Osteoblast (primary cell): ENCODE measurements at regions not wholly inside any gene's neighbourhood (a gene's known extent, or its start where the extent isn't known, plus 50 kb on each side); places are given as distances from the start of the nearest gene placed in this dataset.
"Not testable (repeated sequence)": the region's sequence is repeated elsewhere in the genome, so short reads cannot be mapped to it uniquely, and the experiment has no call there.

ENCODE experiments used
- DNase-seq: peaks from one replicate; pipeline ENCODE4 v3.0.0; 2011; ENCODE audit warnings: low spot score, mixed read lengths; ENCODE audit not compliant: insufficient read length; ENCODE audit errors: missing footprints
- H2AFZ ChIP-seq: 2 replicates; pipeline ENCODE4 v1.6.0; 2011; ENCODE audit warnings: mild to moderate bottlenecking, low read length
- H3K27ac ChIP-seq: 2 replicates; pipeline ENCODE4 v1.5.1; 2011; ENCODE audit warnings: mild to moderate bottlenecking, low read depth, low read length, moderate library complexity
- H3K27me3 ChIP-seq: 2 replicates; pipeline ENCODE4 v1.6.0; 2012; ENCODE audit warnings: mild to moderate bottlenecking, control low read depth, inconsistent platforms, low read length, moderate library complexity; ENCODE audit not compliant: insufficient read depth
- H3K36me3 ChIP-seq: 2 replicates; pipeline ENCODE4 v1.5.1; 2011; ENCODE audit warnings: mild to moderate bottlenecking, low read length, control low read depth, moderate library complexity; ENCODE audit not compliant: insufficient read depth
- H3K4me1 ChIP-seq: 2 replicates; pipeline ENCODE4 v1.5.1; 2011; ENCODE audit warnings: mild to moderate bottlenecking, low read length, control low read depth, moderate library complexity; ENCODE audit not compliant: insufficient read depth
- H3K4me2 ChIP-seq: 2 replicates; pipeline ENCODE4 v1.6.0; 2011; ENCODE audit warnings: mild to moderate bottlenecking, low read length; ENCODE audit not compliant: insufficient read depth
- H3K4me3 ChIP-seq: fragments of 200-600 bp; sonication (generic); 3 replicates; pipeline ENCODE4 v1.5.1; 2012; ENCODE audit warnings: mild to moderate bottlenecking, low read length, inconsistent platforms; ENCODE audit not compliant: insufficient read depth
- H3K79me2 ChIP-seq: 2 replicates; pipeline ENCODE4 v1.6.0; 2012; ENCODE audit warnings: mild to moderate bottlenecking, low read length, control low read depth, inconsistent platforms; ENCODE audit not compliant: insufficient read depth
- H3K9me3 ChIP-seq: 2 replicates; pipeline ENCODE4 v1.5.1; 2011; ENCODE audit warnings: low read depth, low read length, control low read depth
- H4K20me1 ChIP-seq: 2 replicates; pipeline ENCODE4 v1.6.0; 2012; ENCODE audit warnings: mild to moderate bottlenecking, low read length, control low read depth; ENCODE audit not compliant: insufficient read depth
- TF ChIP-seq, protein P1 (sequence below): IDR thresholded peaks from 2 replicates; pipeline ENCODE4 v1.5.1; 2011; ENCODE audit warnings: mild to moderate bottlenecking, low read depth, low read length, moderate library complexity; ENCODE audit errors: extremely low read depth

DNA sequence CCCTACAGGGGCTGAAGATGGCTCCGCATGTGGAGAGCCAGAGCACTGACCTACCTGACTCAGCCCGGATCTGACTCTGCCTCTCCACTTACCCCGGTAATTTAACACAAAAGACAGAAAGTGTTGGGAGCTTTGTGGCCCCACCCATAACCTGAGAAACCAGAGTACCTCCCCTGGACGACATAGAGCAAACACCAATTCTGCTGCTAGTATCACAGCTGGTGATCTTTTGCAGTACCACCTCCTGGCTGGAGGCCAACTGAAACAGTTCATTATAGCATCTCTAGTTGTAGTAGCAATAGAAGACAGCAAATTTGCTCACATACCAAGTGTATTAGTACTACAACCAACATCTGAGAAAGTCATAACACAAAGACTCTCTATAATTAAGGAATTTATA is 443.9 kb downstream of the KLHL4 start:
- Histone ChIP-seq H3K36me3 (no peaks in the 10 kb centered on the region), H3K4me1 (no peaks in the 10 kb centered on the region), H2AFZ (no peak overlapping the region), H3K9me3 (no peaks in the 10 kb centered on the region), H3K27me3 (no peaks in the 10 kb centered on the region), H3K4me2 (no peak overlapping the region), H3K27ac (no peak overlapping the region), H3K4me3 (no peak overlapping the region), H3K79me2 (no peaks in the 10 kb centered on the region), H4K20me1 (no peaks in the 10 kb centered on the region)
- DNase-seq: no peak
- TF ChIP-seq, protein P1, sequence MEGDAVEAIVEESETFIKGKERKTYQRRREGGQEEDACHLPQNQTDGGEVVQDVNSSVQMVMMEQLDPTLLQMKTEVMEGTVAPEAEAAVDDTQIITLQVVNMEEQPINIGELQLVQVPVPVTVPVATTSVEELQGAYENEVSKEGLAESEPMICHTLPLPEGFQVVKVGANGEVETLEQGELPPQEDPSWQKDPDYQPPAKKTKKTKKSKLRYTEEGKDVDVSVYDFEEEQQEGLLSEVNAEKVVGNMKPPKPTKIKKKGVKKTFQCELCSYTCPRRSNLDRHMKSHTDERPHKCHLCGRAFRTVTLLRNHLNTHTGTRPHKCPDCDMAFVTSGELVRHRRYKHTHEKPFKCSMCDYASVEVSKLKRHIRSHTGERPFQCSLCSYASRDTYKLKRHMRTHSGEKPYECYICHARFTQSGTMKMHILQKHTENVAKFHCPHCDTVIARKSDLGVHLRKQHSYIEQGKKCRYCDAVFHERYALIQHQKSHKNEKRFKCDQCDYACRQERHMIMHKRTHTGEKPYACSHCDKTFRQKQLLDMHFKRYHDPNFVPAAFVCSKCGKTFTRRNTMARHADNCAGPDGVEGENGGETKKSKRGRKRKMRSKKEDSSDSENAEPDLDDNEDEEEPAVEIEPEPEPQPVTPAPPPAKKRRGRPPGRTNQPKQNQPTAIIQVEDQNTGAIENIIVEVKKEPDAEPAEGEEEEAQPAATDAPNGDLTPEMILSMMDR: no peak

DNA sequence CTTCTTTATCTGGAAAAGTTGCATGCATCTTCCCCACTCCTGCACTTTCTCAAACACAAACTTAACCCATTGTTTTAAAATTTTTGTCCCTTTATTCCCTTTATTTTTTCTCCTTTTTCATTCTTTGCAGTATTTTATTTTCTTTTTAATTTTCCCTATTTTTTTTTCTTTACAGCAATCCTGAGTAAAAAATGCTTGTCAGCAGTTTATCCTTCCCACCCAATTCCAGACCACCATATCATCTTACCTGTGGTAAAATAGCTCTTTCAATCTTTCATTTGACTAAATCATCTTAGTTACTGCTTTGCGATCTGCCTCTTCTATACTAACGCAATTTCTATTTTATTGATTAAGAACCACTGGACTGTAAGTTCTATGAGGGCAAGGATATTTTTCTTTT is 450.5 kb downstream of the KLHL4 start:
- TF ChIP-seq, protein P1: no peak
- H3K4me2 ChIP-seq: no peak overlapping the region
- H3K4me1 ChIP-seq: no peaks in the 10 kb centered on the region

DNA sequence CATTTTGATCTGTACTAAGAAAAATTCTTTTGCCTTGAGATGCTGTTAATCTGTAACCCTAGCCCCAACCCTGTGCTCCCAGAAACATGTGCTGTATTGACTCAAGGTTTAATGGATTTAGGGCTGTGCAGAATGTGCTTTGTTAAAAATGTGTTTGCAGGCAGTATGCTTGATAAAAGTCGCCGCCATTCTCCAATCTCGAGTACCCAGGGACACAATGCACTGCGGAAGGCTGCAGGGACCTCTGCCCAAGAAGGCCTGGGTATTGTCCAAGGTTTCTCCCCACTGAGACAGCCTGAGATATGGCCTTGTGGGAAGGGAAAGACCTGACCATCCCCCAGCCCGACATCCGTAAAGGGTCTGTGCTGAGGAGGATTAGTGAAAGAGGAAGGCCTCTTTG is 454.5 kb downstream of the KLHL4 start:
- not testable (repeated sequence) for H3K4me3 ChIP-seq, H3K4me2 ChIP-seq, DNase-seq, H3K4me1 ChIP-seq, H3K27ac ChIP-seq, H3K36me3 ChIP-seq, H2AFZ ChIP-seq, H4K20me1 ChIP-seq, H3K9me3 ChIP-seq, H3K79me2 ChIP-seq, H3K27me3 ChIP-seq

More for the DNA sequence above, 450.5 kb downstream of the KLHL4 start:
- H2AFZ ChIP-seq: no peak overlapping the region
- H3K36me3 ChIP-seq: no peaks in the 10 kb centered on the region
- DNase-seq: no peak
- no peaks in the 10 kb centered on the region for H4K20me1 ChIP-seq
- H3K9me3 ChIP-seq: peaks cover under 1% of the 10 kb centered on the region
- no peak overlapping the region for H3K27ac ChIP-seq
- no peaks in the 10 kb centered on the region for H3K27me3 ChIP-seq
- H3K4me3 ChIP-seq: no peak overlapping the region
- H3K79me2 ChIP-seq: no peaks in the 10 kb centered on the region

DNA sequence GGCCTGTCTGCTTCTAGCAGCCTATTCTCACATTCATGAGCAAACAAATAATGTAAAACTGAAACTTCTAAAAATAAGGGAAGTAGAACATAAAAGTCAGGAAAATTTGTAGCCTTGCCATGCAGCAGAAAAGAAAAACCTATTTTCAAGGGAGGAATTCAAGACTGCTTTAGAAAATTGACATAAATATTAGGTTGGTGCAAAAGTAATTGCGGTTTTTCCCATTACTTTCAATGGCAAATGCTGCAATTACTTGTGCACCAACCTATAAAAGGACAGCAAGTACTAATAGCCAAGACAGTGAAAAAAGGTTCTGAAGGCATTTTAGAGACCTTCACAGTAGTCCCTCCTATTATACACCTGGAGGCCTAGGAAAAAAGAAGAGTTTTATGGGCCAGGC is 457.8 kb downstream of the KLHL4 start:
- Histone ChIP-seq H3K4me3 (no peak overlapping the region), H2AFZ (no peak overlapping the region), H3K9me3 (peaks cover 4% of the 10 kb centered on the region), H3K27me3 (no peaks in the 10 kb centered on the region), H3K4me1 (no peaks in the 10 kb centered on the region), H4K20me1 (no peaks in the 10 kb centered on the region), H3K4me2 (no peak overlapping the region), H3K27ac (no peak overlapping the region), H3K79me2 (no peaks in the 10 kb centered on the region), H3K36me3 (no peaks in the 10 kb centered on the region)
- TF ChIP-seq, protein P1: no peak
- DNase-seq: no peak

DNA sequence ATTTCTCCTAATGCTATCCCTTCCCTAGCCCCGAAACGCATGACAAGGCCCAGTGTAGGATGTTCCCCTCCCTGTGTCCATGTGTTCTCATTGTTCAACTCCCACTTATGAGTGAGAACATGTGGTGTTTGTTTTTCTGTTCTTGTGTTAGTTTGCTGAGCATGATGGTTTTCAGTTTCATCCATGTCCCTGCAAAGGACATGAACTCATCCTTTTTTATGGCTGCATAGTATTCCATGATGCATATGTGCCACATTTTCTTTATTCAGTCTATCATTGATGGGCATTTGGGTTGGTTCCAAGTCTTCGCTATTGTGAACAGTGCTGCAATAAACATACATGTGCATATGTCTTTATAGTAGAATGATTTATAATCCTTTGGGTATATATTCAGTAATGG is 490.3 kb downstream of the KLHL4 start:
- H3K27ac ChIP-seq, H3K4me3 ChIP-seq, H4K20me1 ChIP-seq, H3K4me1 ChIP-seq, H3K27me3 ChIP-seq, H3K36me3 ChIP-seq, H3K9me3 ChIP-seq, H3K79me2 ChIP-seq, H2AFZ ChIP-seq, DNase-seq, H3K4me2 ChIP-seq: not testable (repeated sequence)
